Ishikawa (cell line): ENCODE measurements at regions not wholly inside any gene's neighbourhood (a gene's known extent, or its start where the extent isn't known, plus 50 kb on each side); places are given as distances from the start of the nearest gene placed in this dataset.

Source experiments
- CEBPB ChIP-seq: IDR thresholded peaks from 2 replicates; pipeline ENCODE4 v1.6.1; 2012
- CREB1 ChIP-seq: IDR thresholded peaks from 2 replicates; pipeline ENCODE4 v1.6.1; 2012; ENCODE audit warnings: low read depth
- EGR1 ChIP-seq: IDR thresholded peaks from 2 replicates; pipeline ENCODE4 v1.6.1; 2012
- EP300 ChIP-seq: IDR thresholded peaks from 2 replicates; pipeline ENCODE4 v1.6.1; 2012; ENCODE audit warnings: borderline replicate concordance
- FOXM1 ChIP-seq: IDR thresholded peaks from 2 replicates; pipeline ENCODE4 v1.6.1; 2012; ENCODE audit warnings: low read depth, borderline replicate concordance
- RAD21 ChIP-seq: IDR thresholded peaks from 2 replicates; pipeline ENCODE4 v1.6.1; 2012; ENCODE audit warnings: low read depth
- TAF1 ChIP-seq: IDR thresholded peaks from 2 replicates; pipeline ENCODE4 v1.6.1; 2012; ENCODE audit warnings: low read depth, mild to moderate bottlenecking
- TCF12 ChIP-seq: IDR thresholded peaks from 2 replicates; pipeline ENCODE4 v1.6.1; 2012; ENCODE audit warnings: low read depth
- TEAD4 ChIP-seq: IDR thresholded peaks from 2 replicates; pipeline ENCODE4 v1.6.1; 2012
- YY1 ChIP-seq: IDR thresholded peaks from 2 replicates; pipeline ENCODE4 v1.6.1; 2012; ENCODE audit warnings: low read depth
- ZBTB7A ChIP-seq: IDR thresholded peaks from 2 replicates; pipeline ENCODE4 v1.6.1; 2012; ENCODE audit warnings: low read depth
- TF ChIP-seq, protein P1 (sequence below): IDR thresholded peaks from 2 replicates; pipeline ENCODE4 v1.6.1; 2012; ENCODE audit warnings: low read depth, mild to moderate bottlenecking
- TF ChIP-seq, protein P2 (sequence below): IDR thresholded peaks from 2 replicates; pipeline ENCODE4 v1.6.1; 2012
- TF ChIP-seq, protein P3 (sequence below): IDR thresholded peaks from 2 replicates; pipeline ENCODE4 v1.6.1; 2012

DNA sequence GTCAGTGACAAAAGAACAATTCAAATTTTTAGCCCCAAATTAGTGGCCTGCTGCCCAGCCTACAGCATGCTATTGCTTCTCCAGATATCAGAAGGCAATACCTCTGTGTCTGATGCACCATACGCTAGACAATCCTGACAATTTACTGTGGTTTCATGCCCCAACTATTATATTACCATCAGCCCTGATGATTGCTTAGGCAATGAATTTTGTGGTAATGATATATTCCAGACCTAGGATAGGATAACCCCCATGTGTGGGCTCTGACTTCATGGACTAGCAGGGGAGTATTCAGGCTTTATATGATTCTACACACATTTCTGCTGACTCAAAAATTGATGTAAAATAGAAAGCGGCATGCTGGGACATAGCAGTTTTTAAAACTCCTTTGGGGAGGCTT lies 168.7 kb upstream of the FST start:
- TF ChIP-seq EGR1, result no peak
- no peak for TF ChIP-seq CREB1
- no peak for TF ChIP-seq FOXM1
- no peak for TF ChIP-seq YY1
- TF ChIP-seq, protein P1, sequence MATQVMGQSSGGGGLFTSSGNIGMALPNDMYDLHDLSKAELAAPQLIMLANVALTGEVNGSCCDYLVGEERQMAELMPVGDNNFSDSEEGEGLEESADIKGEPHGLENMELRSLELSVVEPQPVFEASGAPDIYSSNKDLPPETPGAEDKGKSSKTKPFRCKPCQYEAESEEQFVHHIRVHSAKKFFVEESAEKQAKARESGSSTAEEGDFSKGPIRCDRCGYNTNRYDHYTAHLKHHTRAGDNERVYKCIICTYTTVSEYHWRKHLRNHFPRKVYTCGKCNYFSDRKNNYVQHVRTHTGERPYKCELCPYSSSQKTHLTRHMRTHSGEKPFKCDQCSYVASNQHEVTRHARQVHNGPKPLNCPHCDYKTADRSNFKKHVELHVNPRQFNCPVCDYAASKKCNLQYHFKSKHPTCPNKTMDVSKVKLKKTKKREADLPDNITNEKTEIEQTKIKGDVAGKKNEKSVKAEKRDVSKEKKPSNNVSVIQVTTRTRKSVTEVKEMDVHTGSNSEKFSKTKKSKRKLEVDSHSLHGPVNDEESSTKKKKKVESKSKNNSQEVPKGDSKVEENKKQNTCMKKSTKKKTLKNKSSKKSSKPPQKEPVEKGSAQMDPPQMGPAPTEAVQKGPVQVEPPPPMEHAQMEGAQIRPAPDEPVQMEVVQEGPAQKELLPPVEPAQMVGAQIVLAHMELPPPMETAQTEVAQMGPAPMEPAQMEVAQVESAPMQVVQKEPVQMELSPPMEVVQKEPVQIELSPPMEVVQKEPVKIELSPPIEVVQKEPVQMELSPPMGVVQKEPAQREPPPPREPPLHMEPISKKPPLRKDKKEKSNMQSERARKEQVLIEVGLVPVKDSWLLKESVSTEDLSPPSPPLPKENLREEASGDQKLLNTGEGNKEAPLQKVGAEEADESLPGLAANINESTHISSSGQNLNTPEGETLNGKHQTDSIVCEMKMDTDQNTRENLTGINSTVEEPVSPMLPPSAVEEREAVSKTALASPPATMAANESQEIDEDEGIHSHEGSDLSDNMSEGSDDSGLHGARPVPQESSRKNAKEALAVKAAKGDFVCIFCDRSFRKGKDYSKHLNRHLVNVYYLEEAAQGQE, result no peak
- no peak for TF ChIP-seq ZBTB7A
- TF ChIP-seq, protein P2, sequence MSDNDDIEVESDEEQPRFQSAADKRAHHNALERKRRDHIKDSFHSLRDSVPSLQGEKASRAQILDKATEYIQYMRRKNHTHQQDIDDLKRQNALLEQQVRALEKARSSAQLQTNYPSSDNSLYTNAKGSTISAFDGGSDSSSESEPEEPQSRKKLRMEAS, result no peak
- TF ChIP-seq TEAD4, result no peak
- TF ChIP-seq EP300, result no peak
- TF ChIP-seq TCF12, result no peak
- no peak for TF ChIP-seq TAF1
- TF ChIP-seq, protein P3, sequence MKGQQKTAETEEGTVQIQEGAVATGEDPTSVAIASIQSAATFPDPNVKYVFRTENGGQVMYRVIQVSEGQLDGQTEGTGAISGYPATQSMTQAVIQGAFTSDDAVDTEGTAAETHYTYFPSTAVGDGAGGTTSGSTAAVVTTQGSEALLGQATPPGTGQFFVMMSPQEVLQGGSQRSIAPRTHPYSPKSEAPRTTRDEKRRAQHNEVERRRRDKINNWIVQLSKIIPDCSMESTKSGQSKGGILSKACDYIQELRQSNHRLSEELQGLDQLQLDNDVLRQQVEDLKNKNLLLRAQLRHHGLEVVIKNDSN, result no peak
- TF ChIP-seq CEBPB, result no peak
- no peak for TF ChIP-seq RAD21
